ENCODE measurements at regions not wholly inside any gene's neighbourhood (a gene's known extent, or its start where the extent isn't known, plus 50 kb on each side); places are given as distances from the start of the nearest gene placed in this dataset.

DNA sequence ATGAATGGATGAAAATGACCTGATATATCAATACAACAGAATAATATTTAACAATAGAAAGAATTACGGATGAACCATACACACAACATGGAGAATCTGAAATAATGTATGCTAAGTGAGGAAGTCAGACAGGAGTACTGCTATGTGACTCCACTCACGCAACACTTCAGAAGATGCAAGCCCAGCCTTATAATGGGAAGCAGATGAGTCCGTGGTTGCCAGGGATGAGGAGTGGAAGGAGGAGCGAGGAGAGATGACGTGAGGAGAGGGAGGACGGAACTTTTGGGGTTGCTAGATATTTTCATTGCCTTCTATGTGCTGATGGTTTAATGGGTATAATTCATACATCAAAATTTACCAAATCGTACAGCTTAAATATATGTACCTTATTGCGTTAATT lies 55.4 kb upstream of the ERCC6L2 start:
- TF ChIP-seq, protein P1, sequence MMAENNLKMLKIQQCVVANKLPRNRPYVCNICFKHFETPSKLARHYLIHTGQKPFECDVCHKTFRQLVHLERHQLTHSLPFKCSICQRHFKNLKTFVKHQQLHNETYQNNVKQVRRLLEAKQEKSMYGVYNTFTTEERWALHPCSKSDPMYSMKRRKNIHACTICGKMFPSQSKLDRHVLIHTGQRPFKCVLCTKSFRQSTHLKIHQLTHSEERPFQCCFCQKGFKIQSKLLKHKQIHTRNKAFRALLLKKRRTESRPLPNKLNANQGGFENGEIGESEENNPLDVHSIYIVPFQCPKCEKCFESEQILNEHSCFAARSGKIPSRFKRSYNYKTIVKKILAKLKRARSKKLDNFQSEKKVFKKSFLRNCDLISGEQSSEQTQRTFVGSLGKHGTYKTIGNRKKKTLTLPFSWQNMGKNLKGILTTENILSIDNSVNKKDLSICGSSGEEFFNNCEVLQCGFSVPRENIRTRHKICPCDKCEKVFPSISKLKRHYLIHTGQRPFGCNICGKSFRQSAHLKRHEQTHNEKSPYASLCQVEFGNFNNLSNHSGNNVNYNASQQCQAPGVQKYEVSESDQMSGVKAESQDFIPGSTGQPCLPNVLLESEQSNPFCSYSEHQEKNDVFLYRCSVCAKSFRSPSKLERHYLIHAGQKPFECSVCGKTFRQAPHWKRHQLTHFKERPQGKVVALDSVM (CRISPR knock-in tag; IDR thresholded peaks at IDR 0.05) = no peak
- no peak for TF ChIP-seq TCF12 (IDR thresholded peaks at IDR 0.05)
- TF ChIP-seq TCF12 (CRISPR knock-in tag; IDR thresholded peaks at IDR 0.05) = no peak
- TF ChIP-seq ZNF317 (CRISPR knock-in tag; IDR thresholded peaks at IDR 0.05) = no peak
- no peak for TF ChIP-seq HMGA1 (CRISPR knock-in tag; conservative IDR thresholded peaks at IDR 0.05)
- TF ChIP-seq SMYD3 (CRISPR knock-in tag; IDR thresholded peaks at IDR 0.05) = no peak
- no peak for TF ChIP-seq RBAK (CRISPR knock-in tag; IDR thresholded peaks at IDR 0.05)
- TF ChIP-seq, protein P2, sequence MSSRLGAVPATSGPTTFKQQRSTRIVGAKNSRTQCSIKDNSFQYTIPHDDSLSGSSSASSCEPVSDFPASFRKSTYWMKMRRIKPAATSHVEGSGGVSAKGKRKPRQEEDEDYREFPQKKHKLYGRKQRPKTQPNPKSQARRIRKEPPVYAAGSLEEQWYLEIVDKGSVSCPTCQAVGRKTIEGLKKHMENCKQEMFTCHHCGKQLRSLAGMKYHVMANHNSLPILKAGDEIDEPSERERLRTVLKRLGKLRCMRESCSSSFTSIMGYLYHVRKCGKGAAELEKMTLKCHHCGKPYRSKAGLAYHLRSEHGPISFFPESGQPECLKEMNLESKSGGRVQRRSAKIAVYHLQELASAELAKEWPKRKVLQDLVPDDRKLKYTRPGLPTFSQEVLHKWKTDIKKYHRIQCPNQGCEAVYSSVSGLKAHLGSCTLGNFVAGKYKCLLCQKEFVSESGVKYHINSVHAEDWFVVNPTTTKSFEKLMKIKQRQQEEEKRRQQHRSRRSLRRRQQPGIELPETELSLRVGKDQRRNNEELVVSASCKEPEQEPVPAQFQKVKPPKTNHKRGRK (CRISPR knock-in tag; IDR thresholded peaks at IDR 0.05) = no peak
- TF ChIP-seq, protein P3, sequence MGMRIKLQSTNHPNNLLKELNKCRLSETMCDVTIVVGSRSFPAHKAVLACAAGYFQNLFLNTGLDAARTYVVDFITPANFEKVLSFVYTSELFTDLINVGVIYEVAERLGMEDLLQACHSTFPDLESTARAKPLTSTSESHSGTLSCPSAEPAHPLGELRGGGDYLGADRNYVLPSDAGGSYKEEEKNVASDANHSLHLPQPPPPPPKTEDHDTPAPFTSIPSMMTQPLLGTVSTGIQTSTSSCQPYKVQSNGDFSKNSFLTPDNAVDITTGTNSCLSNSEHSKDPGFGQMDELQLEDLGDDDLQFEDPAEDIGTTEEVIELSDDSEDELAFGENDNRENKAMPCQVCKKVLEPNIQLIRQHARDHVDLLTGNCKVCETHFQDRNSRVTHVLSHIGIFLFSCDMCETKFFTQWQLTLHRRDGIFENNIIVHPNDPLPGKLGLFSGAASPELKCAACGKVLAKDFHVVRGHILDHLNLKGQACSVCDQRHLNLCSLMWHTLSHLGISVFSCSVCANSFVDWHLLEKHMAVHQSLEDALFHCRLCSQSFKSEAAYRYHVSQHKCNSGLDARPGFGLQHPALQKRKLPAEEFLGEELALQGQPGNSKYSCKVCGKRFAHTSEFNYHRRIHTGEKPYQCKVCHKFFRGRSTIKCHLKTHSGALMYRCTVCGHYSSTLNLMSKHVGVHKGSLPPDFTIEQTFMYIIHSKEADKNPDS (CRISPR knock-in tag; IDR thresholded peaks at IDR 0.05) = no peak
- TF ChIP-seq, protein P4, sequence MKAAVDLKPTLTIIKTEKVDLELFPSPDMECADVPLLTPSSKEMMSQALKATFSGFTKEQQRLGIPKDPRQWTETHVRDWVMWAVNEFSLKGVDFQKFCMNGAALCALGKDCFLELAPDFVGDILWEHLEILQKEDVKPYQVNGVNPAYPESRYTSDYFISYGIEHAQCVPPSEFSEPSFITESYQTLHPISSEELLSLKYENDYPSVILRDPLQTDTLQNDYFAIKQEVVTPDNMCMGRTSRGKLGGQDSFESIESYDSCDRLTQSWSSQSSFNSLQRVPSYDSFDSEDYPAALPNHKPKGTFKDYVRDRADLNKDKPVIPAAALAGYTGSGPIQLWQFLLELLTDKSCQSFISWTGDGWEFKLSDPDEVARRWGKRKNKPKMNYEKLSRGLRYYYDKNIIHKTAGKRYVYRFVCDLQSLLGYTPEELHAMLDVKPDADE (CRISPR knock-in tag; IDR thresholded peaks at IDR 0.05) = no peak
- no peak for TF ChIP-seq RFX1 (IDR thresholded peaks at IDR 0.05)

Data from HepG2 (cell line).